ENCODE measurements at regions not wholly inside any gene's neighbourhood (a gene's known extent, or its start where the extent isn't known, plus 50 kb on each side); places are given as distances from the start of the nearest gene placed in this dataset.
"Not testable (repeated sequence)": the region's sequence is repeated elsewhere in the genome, so short reads cannot be mapped to it uniquely, and the experiment has no call there.

- DNase-seq, result no peak
Observed at GRCh38 chr11:25628030-25628429, 703.9 kb upstream of the ANO3 start.

- DNase-seq, result no peak
Observed at GRCh38 chr11:25633230-25633629, 698.7 kb upstream of the ANO3 start.

- DNase-seq, result not testable (repeated sequence)
Observed at GRCh38 chr11:25649220-25649619, 682.7 kb upstream of the ANO3 start.

GRCh38 chr11:25650319-25650718, 681.6 kb upstream of the ANO3 start:
- no peak for DNase-seq

DNA sequence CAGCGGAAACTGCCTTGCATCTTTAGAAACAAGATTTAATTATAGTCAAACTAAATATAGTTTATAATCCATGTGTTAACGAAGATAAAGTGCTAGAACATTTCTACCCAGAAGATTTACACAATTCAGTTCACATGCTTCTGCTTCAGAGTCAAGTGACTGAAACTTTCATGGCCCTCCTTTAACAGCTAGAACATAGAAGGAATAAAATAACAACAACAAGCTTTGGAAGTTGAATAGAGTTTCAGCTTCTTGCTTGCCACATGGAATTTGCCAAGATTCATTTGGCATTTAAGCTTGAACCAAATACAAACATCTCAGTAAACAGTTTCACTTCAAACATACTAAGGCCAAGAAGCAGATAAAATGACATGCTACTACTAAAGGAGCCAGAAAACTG, 676.3 kb upstream of the ANO3 start:
- no peak for DNase-seq

DNA sequence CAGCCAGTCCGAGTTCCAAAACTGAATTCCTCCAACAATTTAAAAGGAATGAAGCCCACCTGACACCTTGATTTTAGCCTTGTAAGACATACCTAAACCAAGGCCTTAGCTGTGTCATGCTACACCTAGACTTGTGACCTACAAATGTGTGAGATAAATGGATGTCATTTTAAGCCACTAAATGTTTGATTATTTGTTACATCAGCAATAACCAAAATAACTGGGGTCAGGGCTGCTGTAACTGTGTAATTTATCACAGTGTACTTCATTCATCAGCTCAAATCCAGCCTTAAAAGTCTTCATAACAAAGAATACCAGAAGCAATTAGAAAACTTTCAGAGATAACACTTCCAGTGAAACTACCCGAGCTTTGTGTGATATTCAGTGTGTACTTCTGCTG, 673.0 kb upstream of the ANO3 start:
- DNase-seq, result no peak

DNA sequence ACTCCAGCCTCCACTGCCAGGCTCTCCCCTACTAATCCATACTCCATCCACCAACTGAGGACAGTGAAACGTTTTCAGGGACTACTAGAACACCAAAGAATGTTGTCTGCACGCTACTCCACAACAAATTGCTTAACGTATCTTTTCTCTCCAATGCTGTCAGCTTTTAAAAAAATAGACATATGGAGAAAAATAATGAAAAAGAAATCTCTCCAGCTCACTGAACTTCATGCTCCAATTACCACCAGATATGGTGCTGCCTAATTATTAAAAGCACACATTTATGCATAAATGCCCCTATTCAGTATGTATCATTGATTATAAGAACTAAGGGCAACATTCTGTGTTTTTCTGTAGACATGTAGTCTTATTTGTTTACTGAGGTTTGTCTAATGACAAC, 672.2 kb upstream of the ANO3 start:
- DNase-seq, result no peak

DNA sequence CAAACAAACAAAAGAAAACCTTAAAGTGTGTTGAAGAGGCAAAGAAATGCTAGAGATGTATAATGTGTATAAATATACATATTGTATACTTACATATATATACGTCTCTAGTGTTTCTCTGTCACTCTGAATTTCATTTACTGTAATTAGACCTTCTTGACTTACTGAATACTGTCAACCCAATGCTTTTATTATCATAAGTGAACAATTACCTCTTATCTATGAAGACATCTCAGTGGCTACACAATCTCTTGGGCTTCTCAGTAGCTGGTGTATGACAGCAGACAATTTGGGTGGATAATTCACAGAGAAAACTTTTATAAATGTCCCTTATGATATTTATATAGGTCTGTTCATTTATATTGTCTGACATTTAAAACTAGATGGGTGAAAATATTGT, 664.1 kb upstream of the ANO3 start:
- DNase-seq, result no peak

- no peak for DNase-seq
Observed at GRCh38 chr11:25691959-25692358, 640.0 kb upstream of the ANO3 start.

- DNase-seq, result no peak
Observed at GRCh38 chr11:25702417-25702816, 629.5 kb upstream of the ANO3 start.

DNA sequence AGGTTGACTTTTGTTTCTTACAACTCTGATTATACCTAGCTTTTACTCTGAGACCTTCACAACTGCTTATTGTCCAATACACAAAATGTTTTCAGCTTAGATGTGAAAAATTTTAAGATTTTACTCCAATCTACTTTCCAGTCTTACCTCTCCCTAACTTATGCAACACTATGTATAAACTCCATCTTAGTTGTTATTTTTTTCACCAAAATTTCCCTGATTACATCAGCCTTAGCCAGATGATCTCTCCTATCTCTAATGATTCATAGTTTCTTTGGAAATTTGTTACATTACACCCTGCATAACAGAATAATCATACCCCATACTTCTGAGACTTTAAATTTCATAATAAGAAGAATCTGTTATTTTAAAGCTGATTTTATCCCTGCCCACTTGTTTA, 621.0 kb upstream of the ANO3 start:
- DNase-seq, result no peak

- no peak for DNase-seq
Observed at GRCh38 chr11:25727944-25728343, 604.0 kb upstream of the ANO3 start.

DNA sequence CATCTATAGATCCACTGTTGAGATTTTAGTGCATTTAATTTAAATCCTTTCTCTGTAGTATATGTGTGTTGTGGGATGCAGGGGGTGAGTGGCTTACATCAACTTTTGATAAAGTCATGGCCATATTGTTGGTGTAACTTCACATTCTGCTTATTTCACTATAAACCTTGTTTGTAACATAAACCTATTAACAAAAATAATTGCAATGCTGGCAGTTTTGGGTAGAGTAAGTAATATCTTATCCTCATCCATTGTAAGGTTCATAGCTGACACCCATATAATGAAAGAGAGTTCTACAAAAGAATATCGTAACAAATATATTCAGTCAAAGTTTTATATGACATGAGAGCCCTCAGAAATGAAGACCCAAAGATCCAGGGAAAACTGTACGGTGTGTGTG, 601.7 kb upstream of the ANO3 start:
- DNase-seq, result no peak

DNA sequence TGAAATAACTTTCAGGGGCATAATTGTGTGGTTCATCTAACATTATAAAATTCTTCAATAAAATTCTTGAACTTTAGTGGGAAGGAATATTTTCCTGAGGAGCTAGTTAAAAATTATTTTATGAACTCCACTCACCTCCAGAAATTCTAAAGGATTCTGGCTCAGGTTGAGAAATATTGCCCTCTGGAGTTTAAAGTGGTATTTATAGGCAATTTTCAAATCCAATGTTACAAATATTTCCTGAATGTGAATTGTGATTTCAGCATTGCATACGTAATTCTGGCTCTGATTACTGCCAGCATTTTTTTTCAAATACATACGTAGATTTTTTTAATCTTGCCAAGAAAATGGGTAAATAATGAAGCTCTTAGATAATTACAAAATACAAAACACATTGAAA, 598.2 kb upstream of the ANO3 start:
- DNase-seq, result no peak

DNA sequence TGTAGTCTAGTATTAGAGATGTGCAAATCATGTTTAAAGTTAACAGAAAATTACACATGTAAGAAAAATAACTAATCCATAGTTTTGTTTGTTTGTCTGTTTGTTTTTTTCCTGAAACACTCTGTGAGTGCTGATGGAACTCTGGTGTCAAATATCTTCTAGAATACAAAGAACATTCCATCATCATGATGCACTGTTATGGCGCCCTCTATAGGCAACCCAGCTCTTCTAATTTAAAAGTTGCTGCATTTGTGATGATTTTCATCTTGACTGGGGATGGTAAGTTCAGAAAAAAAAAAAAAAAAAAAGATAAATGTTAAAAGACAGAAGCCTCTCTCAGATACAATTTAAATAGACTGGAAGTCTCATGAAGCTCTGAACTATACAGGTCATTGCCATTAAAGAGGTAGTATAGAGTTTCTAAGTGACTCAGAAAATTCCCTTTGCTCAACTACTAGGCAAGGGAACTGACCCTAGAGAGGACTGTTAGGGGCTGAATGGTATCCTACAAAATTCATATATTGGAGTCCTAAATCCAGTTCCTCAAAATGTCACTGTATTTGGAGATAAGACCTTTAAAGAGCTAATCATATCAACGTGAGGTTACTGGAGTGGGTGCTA, 597.2 kb upstream of the ANO3 start:
- no peak for DNase-seq

DNA sequence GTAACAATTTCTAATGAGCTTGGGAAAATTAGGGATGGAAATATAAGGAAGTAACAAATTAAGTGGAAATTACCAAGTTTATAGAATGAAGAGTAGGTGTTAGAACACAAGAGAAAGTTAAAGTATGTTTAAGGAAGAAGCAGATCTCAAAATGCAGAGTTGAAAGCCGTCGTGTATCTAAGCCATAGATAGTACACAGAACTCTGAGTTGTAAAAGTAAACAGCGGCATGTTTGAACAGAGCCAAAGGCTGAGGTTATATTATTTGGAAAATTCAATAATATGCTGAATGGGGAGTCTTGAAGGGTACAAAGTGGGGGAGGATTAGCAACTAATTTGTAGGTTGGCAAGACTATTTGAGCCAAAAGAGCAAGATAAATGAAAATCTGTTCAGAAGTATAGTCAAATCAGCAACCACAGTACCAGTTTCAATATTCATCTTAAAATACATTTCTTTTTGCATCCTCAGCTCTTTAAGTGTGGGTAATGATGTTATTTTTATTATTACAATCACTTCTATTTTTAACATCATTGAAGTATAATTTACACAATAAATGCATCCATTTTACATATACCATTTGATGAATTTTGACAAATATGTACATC, 594.8 kb upstream of the ANO3 start:
- DNase-seq, result no peak

DNA sequence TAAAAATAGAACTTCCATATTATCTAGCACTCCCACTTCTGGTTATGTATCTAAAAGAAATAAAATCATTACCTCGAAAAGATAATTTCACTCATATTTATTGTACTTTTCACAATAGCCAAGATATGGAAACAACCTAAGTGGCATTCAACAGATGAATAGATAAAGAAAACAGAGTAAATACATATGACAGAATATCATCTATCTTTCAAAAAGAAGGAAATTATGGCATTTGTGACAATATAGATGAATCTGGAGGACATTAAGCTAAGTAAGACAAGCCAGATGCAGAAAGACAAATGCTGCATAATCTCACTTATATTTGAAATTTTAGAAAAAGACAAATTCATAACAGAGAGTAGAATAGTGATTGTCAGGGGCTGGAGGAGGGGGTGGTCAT, 590.0 kb upstream of the ANO3 start:
- no peak for DNase-seq

DNA sequence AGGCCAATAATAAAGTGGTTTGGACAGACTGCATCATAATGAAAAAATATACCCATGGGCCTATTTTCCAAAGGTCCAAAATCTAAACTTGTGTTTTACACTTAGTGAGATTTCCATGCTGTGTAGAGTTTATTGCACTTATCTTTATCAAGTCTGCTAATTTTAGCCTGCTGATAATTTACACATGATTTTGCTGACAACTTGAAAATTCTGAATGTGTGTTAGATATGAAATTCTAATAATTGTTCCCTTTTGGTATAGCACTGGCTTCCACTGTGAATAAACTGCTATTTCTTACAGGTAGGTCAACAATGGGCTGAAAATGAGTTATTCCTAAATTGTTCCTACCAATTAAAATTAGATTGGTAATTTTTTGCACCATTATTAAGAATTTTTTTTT, 589.1 kb upstream of the ANO3 start:
- no peak for DNase-seq

DNA sequence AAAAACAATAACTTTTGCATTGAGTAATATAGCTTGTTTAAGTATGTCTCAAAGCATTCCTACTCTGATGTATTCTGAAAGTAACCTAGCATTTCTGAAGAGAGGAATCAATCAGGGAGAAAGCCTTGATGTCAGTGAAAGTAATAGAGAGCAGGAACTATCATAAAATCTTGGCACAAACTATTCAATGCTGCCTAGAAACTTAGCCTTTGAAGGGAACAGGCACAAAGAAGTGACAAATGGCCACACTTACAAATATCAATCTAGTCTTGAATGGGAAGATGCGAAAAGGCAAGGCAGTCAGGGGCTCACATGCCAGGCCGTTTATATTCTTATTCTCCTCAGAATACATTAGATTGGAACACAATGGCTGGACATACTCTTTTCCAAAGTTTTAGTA, 576.5 kb upstream of the ANO3 start:
- no peak for DNase-seq

- no peak for DNase-seq
Observed at GRCh38 chr11:25755918-25756584, 575.9 kb upstream of the ANO3 start.

- DNase-seq, result no peak
Observed at GRCh38 chr11:25758145-25758661, 573.7 kb upstream of the ANO3 start.

- no peak for DNase-seq
Observed at GRCh38 chr11:25766332-25767015, 565.5 kb upstream of the ANO3 start.

GRCh38 chr11:25769287-25769686, 562.6 kb upstream of the ANO3 start:
- DNase-seq, result no peak

DNA sequence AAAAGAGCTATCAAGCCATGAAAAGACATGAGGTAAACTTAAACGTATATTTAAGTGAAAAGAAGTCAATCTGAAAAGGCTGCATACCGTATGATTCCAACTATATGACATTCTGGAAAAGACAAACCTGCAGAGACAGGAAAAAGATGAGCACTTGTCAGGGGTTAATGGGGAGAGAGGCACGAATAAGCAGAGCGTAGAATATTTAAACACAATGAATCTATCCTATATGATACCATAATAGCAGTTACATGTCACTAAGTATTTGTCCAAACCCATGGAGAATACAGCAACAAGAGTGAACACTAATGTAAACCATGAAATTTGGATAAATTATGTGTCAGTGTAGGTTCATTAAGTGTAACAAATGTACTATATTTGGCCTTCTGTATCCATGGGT, 560.3 kb upstream of the ANO3 start:
- no peak for DNase-seq

Measured in activated CD4-positive, alpha-beta T cell treated with anti-CD3 and anti-CD28 coated beads for 4 hours (primary cell).